ENCODE measurements at regions not wholly inside any gene's neighbourhood (a gene's known extent, or its start where the extent isn't known, plus 50 kb on each side); places are given as distances from the start of the nearest gene placed in this dataset.

- Histone ChIP-seq H3K9me3 (ENCODE audit: control insufficient read depth in 1 of 2, low read length in 2 of 2) (no peaks in the 10 kb centered on the region), H3K4me1 (ENCODE audit: insufficient read depth, low read length) (no peaks in the 10 kb centered on the region), H3K27ac (ENCODE audit: low read depth, low read length) (no peak overlapping the region), H3K4me3 (ENCODE audit: low read length in 2 of 2) (no peak overlapping the region), H3K36me3 (ENCODE audit: insufficient read depth, low read length) (no peaks in the 10 kb centered on the region), H3K27me3 (ENCODE audit: insufficient read depth, low read length) (no peaks in the 10 kb centered on the region)
- ChIA-PET POLR2A (ENCODE audit: partially characterized antibody) (no interaction called here), CTCF (ENCODE audit: partially characterized antibody) (no interaction called here)
- Mint-ChIP-seq H3K36me3 (no peaks in the 10 kb centered on the region), H3K4me1 (no peaks in the 10 kb centered on the region), H3K4me3 (no peak overlapping the region), H3K27ac (no peak overlapping the region), H3K9me3 (peaks cover 0 to 1% (median 0%) of the 10 kb centered on the region in 8 donors), H3K27me3 (peaks cover 8 to 33% of the 10 kb centered on the region in 2 donors)
- intact Hi-C loops (cut with micrococcal nuclease) = no loop called here
- no peak for DNase-seq
Observed at GRCh38 chr15:92322566-92323355, 70.9 kb upstream of the ST8SIA2 start.

GRCh38 chr15:92323525-92323924 lies 70.2 kb upstream of the ST8SIA2 start:
- Mint-ChIP-seq H3K4me3 (no peak overlapping the region), H3K9me3 (peaks cover 0 to 1% (median 0%) of the 10 kb centered on the region in 8 donors)
- POLR2A ChIA-PET (ENCODE audit: partially characterized antibody) = no interaction called here

GRCh38 chr15:92324101-92324963 lies 69.3 kb upstream of the ST8SIA2 start:
- Histone ChIP-seq H3K36me3 (ENCODE audit: insufficient read depth, low read length) (no peaks in the 10 kb centered on the region), H3K9me3 (ENCODE audit: control insufficient read depth in 1 of 2, low read length in 2 of 2) (no peaks in the 10 kb centered on the region), H3K27ac (ENCODE audit: low read depth, low read length) (no peak overlapping the region), H3K4me1 (ENCODE audit: insufficient read depth, low read length) (no peaks in the 10 kb centered on the region), H3K4me3 (ENCODE audit: low read length in 2 of 2) (no peak overlapping the region), H3K27me3 (ENCODE audit: insufficient read depth, low read length) (no peaks in the 10 kb centered on the region)
- Mint-ChIP-seq H3K4me3 (no peak overlapping the region), H3K4me1 (no peaks in the 10 kb centered on the region), H3K36me3 (no peaks in the 10 kb centered on the region), H3K9me3 (peaks cover 0 to 1% (median 0%) of the 10 kb centered on the region in 8 donors), H3K27me3 (peaks cover 12 to 30% of the 10 kb centered on the region in 2 donors), H3K27ac (no peak overlapping the region)
- DNase-seq = no peak
- intact Hi-C loops (cut with micrococcal nuclease) = no loop called here
- ChIA-PET CTCF (ENCODE audit: partially characterized antibody) (no interaction called here), POLR2A (ENCODE audit: partially characterized antibody) (no interaction called here)

More at GRCh38 chr15:92323525-92323924, 70.2 kb upstream of the ST8SIA2 start:
- Mint-ChIP-seq H3K27ac (no peak overlapping the region), H3K27me3 (peaks cover 8 to 28% of the 10 kb centered on the region in 2 donors), H3K4me1 (no peaks in the 10 kb centered on the region), H3K36me3 (no peaks in the 10 kb centered on the region)
- H3K27me3 ChIP-seq (ENCODE audit: insufficient read depth, low read length) = no peaks in the 10 kb centered on the region
- no peak for DNase-seq
- no peaks in the 10 kb centered on the region for H3K9me3 ChIP-seq (ENCODE audit: control insufficient read depth in 1 of 2, low read length in 2 of 2)
- CTCF ChIA-PET (ENCODE audit: partially characterized antibody) = no interaction called here
- no peaks in the 10 kb centered on the region for H3K4me1 ChIP-seq (ENCODE audit: insufficient read depth, low read length)
- no peaks in the 10 kb centered on the region for H3K36me3 ChIP-seq (ENCODE audit: insufficient read depth, low read length)
- intact Hi-C loops (cut with micrococcal nuclease) = no loop called here
- no peak overlapping the region for H3K27ac ChIP-seq (ENCODE audit: low read depth, low read length)
- no peak overlapping the region for H3K4me3 ChIP-seq (ENCODE audit: low read length in 2 of 2)

- H3K9me3 Mint-ChIP-seq = peaks cover 0 to 1% (median 0%) of the 10 kb centered on the region in 8 donors
- Histone ChIP-seq H3K4me3 (ENCODE audit: low read length in 2 of 2) (no peak overlapping the region), H3K27ac (ENCODE audit: low read depth, low read length) (no peak overlapping the region), H3K9me3 (ENCODE audit: control insufficient read depth in 1 of 2, low read length in 2 of 2) (no peaks in the 10 kb centered on the region), H3K4me1 (ENCODE audit: insufficient read depth, low read length) (no peaks in the 10 kb centered on the region), H3K36me3 (ENCODE audit: insufficient read depth, low read length) (no peaks in the 10 kb centered on the region), H3K27me3 (ENCODE audit: insufficient read depth, low read length) (no peaks in the 10 kb centered on the region)
- no peaks in the 10 kb centered on the region for H3K36me3 Mint-ChIP-seq
- POLR2A ChIA-PET (ENCODE audit: partially characterized antibody) = no interaction called here
- H3K4me3 Mint-ChIP-seq = no peak overlapping the region
- CTCF ChIA-PET (ENCODE audit: partially characterized antibody) = no interaction called here
- intact Hi-C loops (cut with micrococcal nuclease) = no loop called here
- H3K4me1 Mint-ChIP-seq = no peaks in the 10 kb centered on the region
- H3K27ac Mint-ChIP-seq = no peak overlapping the region
- DNase-seq = no peak
- peaks cover 9 to 19% of the 10 kb centered on the region in 2 donors for H3K27me3 Mint-ChIP-seq
Observed at GRCh38 chr15:92326236-92326635, 67.4 kb upstream of the ST8SIA2 start.

GRCh38 chr15:92327033-92327432 lies 66.6 kb upstream of the ST8SIA2 start:
- ChIA-PET CTCF (ENCODE audit: partially characterized antibody) (no interaction called here), POLR2A (ENCODE audit: partially characterized antibody) (no interaction called here)
- Histone ChIP-seq H3K4me1 (ENCODE audit: insufficient read depth, low read length) (no peaks in the 10 kb centered on the region), H3K27me3 (ENCODE audit: insufficient read depth, low read length) (no peaks in the 10 kb centered on the region), H3K4me3 (ENCODE audit: low read length in 2 of 2) (no peak overlapping the region), H3K36me3 (ENCODE audit: insufficient read depth, low read length) (no peaks in the 10 kb centered on the region), H3K9me3 (ENCODE audit: control insufficient read depth in 1 of 2, low read length in 2 of 2) (no peaks in the 10 kb centered on the region), H3K27ac (ENCODE audit: low read depth, low read length) (no peak overlapping the region)
- Mint-ChIP-seq H3K36me3 (no peaks in the 10 kb centered on the region), H3K27me3 (peaks cover 9 to 21% of the 10 kb centered on the region in 2 donors), H3K4me1 (no peaks in the 10 kb centered on the region), H3K4me3 (no peak overlapping the region), H3K27ac (no peak overlapping the region), H3K9me3 (peaks cover 0 to 2% (median 0%) of the 10 kb centered on the region in 8 donors)
- DNase-seq = no peak
- intact Hi-C loops (cut with micrococcal nuclease) = no loop called here

- Histone ChIP-seq H3K36me3 (ENCODE audit: insufficient read depth, low read length) (no peaks in the 10 kb centered on the region), H3K9me3 (ENCODE audit: control insufficient read depth in 1 of 2, low read length in 2 of 2) (no peaks in the 10 kb centered on the region), H3K4me3 (ENCODE audit: low read length in 2 of 2) (no peak overlapping the region), H3K4me1 (ENCODE audit: insufficient read depth, low read length) (no peaks in the 10 kb centered on the region), H3K27ac (ENCODE audit: low read depth, low read length) (no peak overlapping the region), H3K27me3 (ENCODE audit: insufficient read depth, low read length) (no peaks in the 10 kb centered on the region)
- Mint-ChIP-seq H3K36me3 (no peaks in the 10 kb centered on the region), H3K4me1 (no peaks in the 10 kb centered on the region), H3K27me3 (peaks cover 9 to 22% of the 10 kb centered on the region in 2 donors), H3K4me3 (no peak overlapping the region), H3K27ac (no peak overlapping the region), H3K9me3 (peaks cover 0 to 8% (median 3%) of the 10 kb centered on the region in 8 donors)
- ChIA-PET CTCF (ENCODE audit: partially characterized antibody) (no interaction called here), POLR2A (ENCODE audit: partially characterized antibody) (no interaction called here)
- intact Hi-C loops (cut with micrococcal nuclease) = no loop called here
- no peak for DNase-seq
Observed at GRCh38 chr15:92328207-92328606, 65.5 kb upstream of the ST8SIA2 start.

GRCh38 chr15:92332125-92332899 lies 61.4 kb upstream of the ST8SIA2 start:
- POLR2A ChIA-PET (ENCODE audit: partially characterized antibody) = no interaction called here
- DNase-seq = no peak
- Mint-ChIP-seq H3K4me3 (no peak overlapping the region), H3K36me3 (no peaks in the 10 kb centered on the region), H3K4me1 (no peaks in the 10 kb centered on the region), H3K27ac (no peak overlapping the region), H3K9me3 (peaks cover 0 to 8% (median 3%) of the 10 kb centered on the region in 8 donors), H3K27me3 (peaks cover 20 to 25% of the 10 kb centered on the region in 2 donors)
- H3K36me3 ChIP-seq (ENCODE audit: insufficient read depth, low read length) = no peaks in the 10 kb centered on the region
- no peaks in the 10 kb centered on the region for H3K4me1 ChIP-seq (ENCODE audit: insufficient read depth, low read length)
- no peak overlapping the region for H3K27ac ChIP-seq (ENCODE audit: low read depth, low read length)
- H3K9me3 ChIP-seq (ENCODE audit: control insufficient read depth in 1 of 2, low read length in 2 of 2) = no peaks in the 10 kb centered on the region
- no peaks in the 10 kb centered on the region for H3K27me3 ChIP-seq (ENCODE audit: insufficient read depth, low read length)
- intact Hi-C loops (cut with micrococcal nuclease) = no loop called here
- H3K4me3 ChIP-seq (ENCODE audit: low read length in 2 of 2) = no peak overlapping the region
- CTCF ChIA-PET (ENCODE audit: partially characterized antibody) = no interaction called here

Data from CD4-positive, alpha-beta memory T cell (primary cell).